ENCODE measurements at regions not wholly inside any gene's neighbourhood (a gene's known extent, or its start where the extent isn't known, plus 50 kb on each side); places are given as distances from the start of the nearest gene placed in this dataset.

DNA sequence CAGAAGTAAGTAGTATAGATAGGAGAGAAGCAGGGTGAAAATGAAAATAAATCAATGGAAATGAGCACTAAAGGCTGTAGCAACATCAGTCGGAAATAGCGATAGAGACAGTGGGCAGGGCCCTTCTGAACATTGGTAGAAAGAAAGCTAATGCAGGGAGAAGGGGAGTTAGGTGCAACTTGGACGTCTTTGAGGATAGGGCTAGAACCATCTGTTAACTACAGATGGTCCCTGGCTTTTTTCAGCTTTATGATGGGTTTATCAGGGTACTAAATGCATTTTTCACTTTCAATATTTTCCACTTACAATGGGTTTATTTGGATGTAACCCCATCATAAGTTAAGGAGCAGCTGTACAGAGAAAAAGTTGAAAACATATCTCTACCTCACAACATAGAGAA, 72.8 kb upstream of the CNR1 start:
- no peaks in the 10 kb centered on the region for H4K20me1 ChIP-seq (ENCODE audit: control insufficient read depth, insufficient read depth, low read depth, low read length)
- peaks cover 20% of the 10 kb centered on the region for H3K4me1 ChIP-seq (ENCODE audit: control insufficient read depth, low read length)
- no peaks in the 10 kb centered on the region for H3F3A ChIP-seq (ENCODE audit: control insufficient read depth, insufficient read depth)
- H3K27ac ChIP-seq (ENCODE audit: low read depth, low read length), result no peak overlapping the region
- no peak overlapping the region for H3K4me2 ChIP-seq (ENCODE audit: low read length)
- TF ChIP-seq, protein P1, sequence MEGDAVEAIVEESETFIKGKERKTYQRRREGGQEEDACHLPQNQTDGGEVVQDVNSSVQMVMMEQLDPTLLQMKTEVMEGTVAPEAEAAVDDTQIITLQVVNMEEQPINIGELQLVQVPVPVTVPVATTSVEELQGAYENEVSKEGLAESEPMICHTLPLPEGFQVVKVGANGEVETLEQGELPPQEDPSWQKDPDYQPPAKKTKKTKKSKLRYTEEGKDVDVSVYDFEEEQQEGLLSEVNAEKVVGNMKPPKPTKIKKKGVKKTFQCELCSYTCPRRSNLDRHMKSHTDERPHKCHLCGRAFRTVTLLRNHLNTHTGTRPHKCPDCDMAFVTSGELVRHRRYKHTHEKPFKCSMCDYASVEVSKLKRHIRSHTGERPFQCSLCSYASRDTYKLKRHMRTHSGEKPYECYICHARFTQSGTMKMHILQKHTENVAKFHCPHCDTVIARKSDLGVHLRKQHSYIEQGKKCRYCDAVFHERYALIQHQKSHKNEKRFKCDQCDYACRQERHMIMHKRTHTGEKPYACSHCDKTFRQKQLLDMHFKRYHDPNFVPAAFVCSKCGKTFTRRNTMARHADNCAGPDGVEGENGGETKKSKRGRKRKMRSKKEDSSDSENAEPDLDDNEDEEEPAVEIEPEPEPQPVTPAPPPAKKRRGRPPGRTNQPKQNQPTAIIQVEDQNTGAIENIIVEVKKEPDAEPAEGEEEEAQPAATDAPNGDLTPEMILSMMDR (IDR thresholded peaks at IDR 0.05; ENCODE audit: low read depth, low read length, poor library complexity, severe bottlenecking), result no peak
- TF ChIP-seq EZH2phosphoT487 (IDR thresholded peaks at IDR 0.05; ENCODE audit: borderline replicate concordance, low read length), result no peak
- no peaks in the 10 kb centered on the region for H3K9me3 ChIP-seq (ENCODE audit: control insufficient read depth, insufficient read depth, low read length)
- H3K4me3 ChIP-seq (ENCODE audit: low read length), result no peak overlapping the region
- no peaks in the 10 kb centered on the region for H3K27me3 ChIP-seq (ENCODE audit: control insufficient read depth, low read length)
- H3K79me2 ChIP-seq (ENCODE audit: control insufficient read depth, low read length), result no peaks in the 10 kb centered on the region
- no peaks in the 10 kb centered on the region for H3K36me3 ChIP-seq (ENCODE audit: control insufficient read depth, low read length)
- H3K9me2 ChIP-seq (replicated peaks; ENCODE audit: control insufficient read depth, low read length), result no peaks in the 10 kb centered on the region

DNA sequence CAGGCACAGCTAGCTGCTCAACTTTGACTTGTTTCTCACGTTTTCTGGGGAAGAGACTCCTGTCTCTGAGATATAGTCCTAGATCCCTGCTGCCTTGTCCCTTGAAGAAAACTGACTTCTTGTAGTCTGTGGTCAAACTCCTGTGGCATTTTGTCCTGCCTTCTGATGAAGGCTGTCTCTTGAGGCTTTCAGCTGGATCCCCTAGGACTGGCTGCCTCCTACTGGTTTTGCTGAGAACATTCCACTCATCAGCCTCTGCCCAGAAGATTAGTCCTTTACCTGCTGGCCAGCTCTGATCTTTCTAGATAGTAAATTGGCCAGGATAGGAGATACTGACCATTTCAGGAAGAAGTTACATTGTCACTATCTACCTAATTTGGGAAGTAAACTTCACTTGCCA, 71.9 kb upstream of the CNR1 start:
- no peak overlapping the region for H3K27ac ChIP-seq (ENCODE audit: low read depth, low read length)
- H3K9me3 ChIP-seq (ENCODE audit: control insufficient read depth, insufficient read depth, low read length), result peaks cover 1% of the 10 kb centered on the region; the same call in 1 of the 2 replicates
- no peaks in the 10 kb centered on the region for H3K79me2 ChIP-seq (ENCODE audit: control insufficient read depth, low read length)
- peak overlapping the region; percentile 21 for H3K4me2 ChIP-seq (ENCODE audit: low read length)
- no peaks in the 10 kb centered on the region for H4K20me1 ChIP-seq (ENCODE audit: control insufficient read depth, insufficient read depth, low read depth, low read length)
- no peaks in the 10 kb centered on the region for H3K27me3 ChIP-seq (ENCODE audit: control insufficient read depth, low read length)
- no peak for TF ChIP-seq EZH2phosphoT487 (IDR thresholded peaks at IDR 0.05; ENCODE audit: borderline replicate concordance, low read length)
- TF ChIP-seq, protein P1 (IDR thresholded peaks at IDR 0.05; ENCODE audit: low read depth, low read length, poor library complexity, severe bottlenecking), result peak; percentile 73
- H3K9me2 ChIP-seq (replicated peaks; ENCODE audit: control insufficient read depth, low read length), result no peaks in the 10 kb centered on the region
- H3K36me3 ChIP-seq (ENCODE audit: control insufficient read depth, low read length), result no peaks in the 10 kb centered on the region
- H3K4me1 ChIP-seq (ENCODE audit: control insufficient read depth, low read length), result peaks cover 20% of the 10 kb centered on the region
- H3K4me3 ChIP-seq (ENCODE audit: low read length), result no peak overlapping the region
- no peaks in the 10 kb centered on the region for H3F3A ChIP-seq (ENCODE audit: control insufficient read depth, insufficient read depth)

DNA sequence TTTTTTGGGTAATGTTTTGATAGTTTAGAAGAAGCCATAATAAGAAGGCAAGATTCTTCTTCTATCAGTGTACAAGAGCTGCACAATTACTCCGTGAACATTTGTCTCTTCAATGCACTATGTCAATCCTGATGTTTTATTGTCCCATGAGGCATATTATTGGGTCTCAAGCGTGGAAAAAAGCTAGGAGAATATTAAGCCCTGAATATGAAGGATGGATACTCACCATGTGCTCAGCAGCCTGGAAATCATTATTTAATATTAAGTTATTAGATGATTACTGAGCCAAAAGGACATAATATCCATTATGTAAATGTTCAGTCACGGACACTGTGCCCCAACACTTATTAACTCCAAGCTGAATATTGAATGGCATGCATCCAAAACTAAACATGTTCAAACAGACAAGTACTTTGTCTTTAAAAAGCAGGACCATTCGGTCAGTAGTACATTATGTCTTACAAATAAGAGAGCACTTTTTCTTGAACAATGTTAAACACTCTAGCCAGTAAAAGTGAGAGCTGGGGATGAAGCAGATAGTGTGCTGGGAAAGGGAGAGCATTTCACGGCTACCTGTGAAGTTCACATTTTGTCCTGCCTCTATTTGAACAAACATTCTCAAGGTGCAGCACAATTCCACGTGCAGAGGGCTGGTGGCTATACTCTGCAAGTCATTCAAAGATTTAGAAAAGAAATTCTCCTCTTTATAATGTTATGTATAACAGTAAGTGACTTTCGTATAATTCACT, 70.6 kb upstream of the CNR1 start:
- Histone ChIP-seq H3K79me2 (ENCODE audit: control insufficient read depth, low read length) (no peaks in the 10 kb centered on the region), H3K4me3 (ENCODE audit: low read length) (no peak overlapping the region), H3K4me1 (ENCODE audit: control insufficient read depth, low read length) (peaks cover 20% of the 10 kb centered on the region), H3K9me2 (replicated peaks; ENCODE audit: control insufficient read depth, low read length) (no peaks in the 10 kb centered on the region), H4K20me1 (ENCODE audit: control insufficient read depth, insufficient read depth, low read depth, low read length) (no peaks in the 10 kb centered on the region), H3K9me3 (ENCODE audit: control insufficient read depth, insufficient read depth, low read length) (peaks cover 9% of the 10 kb centered on the region; the same call in 1 of the 2 replicates), H3K27ac (ENCODE audit: low read depth, low read length) (no peak overlapping the region), H3K4me2 (ENCODE audit: low read length) (peak overlapping the region; percentile 21), H3F3A (ENCODE audit: control insufficient read depth, insufficient read depth) (no peaks in the 10 kb centered on the region), H3K27me3 (ENCODE audit: control insufficient read depth, low read length) (no peaks in the 10 kb centered on the region), H3K36me3 (ENCODE audit: control insufficient read depth, low read length) (no peaks in the 10 kb centered on the region)
- TF ChIP-seq, protein P1 (IDR thresholded peaks at IDR 0.05; ENCODE audit: low read depth, low read length, poor library complexity, severe bottlenecking), result no peak
- no peak for TF ChIP-seq EZH2phosphoT487 (IDR thresholded peaks at IDR 0.05; ENCODE audit: borderline replicate concordance, low read length)

Data from DOHH2 (cell line).